ENCODE measurements at regions not wholly inside any gene's neighbourhood (a gene's known extent, or its start where the extent isn't known, plus 50 kb on each side); places are given as distances from the start of the nearest gene placed in this dataset.

DNA sequence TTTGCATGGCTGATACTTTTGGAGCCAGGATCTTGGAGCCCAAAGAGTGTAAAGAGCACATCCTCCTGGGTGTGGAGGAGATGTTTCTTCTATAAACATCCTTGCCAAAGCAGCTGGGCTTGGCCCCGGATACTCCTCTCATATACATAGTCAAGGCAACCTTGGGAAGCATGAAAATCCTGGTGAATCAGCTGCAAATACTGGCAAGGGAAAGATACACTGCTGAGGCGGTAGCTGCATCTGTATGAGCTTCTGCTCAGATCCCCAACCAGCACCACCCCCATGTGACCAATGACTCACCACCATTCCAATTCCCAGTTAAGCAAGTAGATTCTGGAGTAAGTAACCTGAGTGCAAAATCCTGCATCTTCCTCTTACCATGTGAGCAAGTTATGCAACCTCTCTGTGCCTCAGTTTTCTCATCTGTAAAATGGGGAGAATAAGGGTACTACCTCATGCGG lies 567.4 kb downstream of the MED13L start:
- Histone ChIP-seq H3K4me1 (ENCODE audit: control insufficient read depth in 1 of 2, insufficient read depth in 2 of 2, low read length in 2 of 2) (no peaks in the 10 kb centered on the region), H3K27ac (ENCODE audit: low read depth, low read length) (no peak overlapping the region), H3K9me2 (ENCODE audit: insufficient read depth) (no peaks in the 10 kb centered on the region), H3K27me3 (ENCODE audit: insufficient read depth, low read length) (peaks cover 28% of the 10 kb centered on the region), H3K4me3 (replicated peaks in 1 of 2; ENCODE audit: low read depth in 1 of 2, low read length in 2 of 2) (no peak overlapping the region), H3K79me2 (ENCODE audit: insufficient read depth, low read length) (no peaks in the 10 kb centered on the region), H4K20me1 (ENCODE audit: insufficient read depth) (no peaks in the 10 kb centered on the region), H3K9me3 (ENCODE audit: control insufficient read depth in 1 of 2, insufficient read depth in 1 of 2, low read depth in 1 of 2, low read length in 2 of 2) (no peaks in the 10 kb centered on the region), H2AFZ (ENCODE audit: low read depth, low read length, poor library complexity, severe bottlenecking) (no peak overlapping the region), H3K9ac (ENCODE audit: low read length) (no peak overlapping the region), H3K4me2 (ENCODE audit: low read length) (no peak overlapping the region), H3K36me3 (ENCODE audit: control insufficient read depth in 1 of 2, insufficient read depth in 2 of 2, low read length in 2 of 2) (no peaks in the 10 kb centered on the region)
- DNase-seq (ENCODE audit: low read depth, low spot score): no peak
- TF ChIP-seq, protein P1, sequence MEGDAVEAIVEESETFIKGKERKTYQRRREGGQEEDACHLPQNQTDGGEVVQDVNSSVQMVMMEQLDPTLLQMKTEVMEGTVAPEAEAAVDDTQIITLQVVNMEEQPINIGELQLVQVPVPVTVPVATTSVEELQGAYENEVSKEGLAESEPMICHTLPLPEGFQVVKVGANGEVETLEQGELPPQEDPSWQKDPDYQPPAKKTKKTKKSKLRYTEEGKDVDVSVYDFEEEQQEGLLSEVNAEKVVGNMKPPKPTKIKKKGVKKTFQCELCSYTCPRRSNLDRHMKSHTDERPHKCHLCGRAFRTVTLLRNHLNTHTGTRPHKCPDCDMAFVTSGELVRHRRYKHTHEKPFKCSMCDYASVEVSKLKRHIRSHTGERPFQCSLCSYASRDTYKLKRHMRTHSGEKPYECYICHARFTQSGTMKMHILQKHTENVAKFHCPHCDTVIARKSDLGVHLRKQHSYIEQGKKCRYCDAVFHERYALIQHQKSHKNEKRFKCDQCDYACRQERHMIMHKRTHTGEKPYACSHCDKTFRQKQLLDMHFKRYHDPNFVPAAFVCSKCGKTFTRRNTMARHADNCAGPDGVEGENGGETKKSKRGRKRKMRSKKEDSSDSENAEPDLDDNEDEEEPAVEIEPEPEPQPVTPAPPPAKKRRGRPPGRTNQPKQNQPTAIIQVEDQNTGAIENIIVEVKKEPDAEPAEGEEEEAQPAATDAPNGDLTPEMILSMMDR (IDR thresholded peaks at IDR 0.05 in 2 of 3, conservative IDR thresholded peaks at IDR 0.05 in 1 of 3; ENCODE audit: borderline replicate concordance in 1 of 3, insufficient read depth in 1 of 3, low read depth in 2 of 3, low read length in 2 of 3): no peak
- no peak for TF ChIP-seq FOSL1 (IDR thresholded peaks at IDR 0.05; ENCODE audit: low read depth)
- TF ChIP-seq, protein P2, sequence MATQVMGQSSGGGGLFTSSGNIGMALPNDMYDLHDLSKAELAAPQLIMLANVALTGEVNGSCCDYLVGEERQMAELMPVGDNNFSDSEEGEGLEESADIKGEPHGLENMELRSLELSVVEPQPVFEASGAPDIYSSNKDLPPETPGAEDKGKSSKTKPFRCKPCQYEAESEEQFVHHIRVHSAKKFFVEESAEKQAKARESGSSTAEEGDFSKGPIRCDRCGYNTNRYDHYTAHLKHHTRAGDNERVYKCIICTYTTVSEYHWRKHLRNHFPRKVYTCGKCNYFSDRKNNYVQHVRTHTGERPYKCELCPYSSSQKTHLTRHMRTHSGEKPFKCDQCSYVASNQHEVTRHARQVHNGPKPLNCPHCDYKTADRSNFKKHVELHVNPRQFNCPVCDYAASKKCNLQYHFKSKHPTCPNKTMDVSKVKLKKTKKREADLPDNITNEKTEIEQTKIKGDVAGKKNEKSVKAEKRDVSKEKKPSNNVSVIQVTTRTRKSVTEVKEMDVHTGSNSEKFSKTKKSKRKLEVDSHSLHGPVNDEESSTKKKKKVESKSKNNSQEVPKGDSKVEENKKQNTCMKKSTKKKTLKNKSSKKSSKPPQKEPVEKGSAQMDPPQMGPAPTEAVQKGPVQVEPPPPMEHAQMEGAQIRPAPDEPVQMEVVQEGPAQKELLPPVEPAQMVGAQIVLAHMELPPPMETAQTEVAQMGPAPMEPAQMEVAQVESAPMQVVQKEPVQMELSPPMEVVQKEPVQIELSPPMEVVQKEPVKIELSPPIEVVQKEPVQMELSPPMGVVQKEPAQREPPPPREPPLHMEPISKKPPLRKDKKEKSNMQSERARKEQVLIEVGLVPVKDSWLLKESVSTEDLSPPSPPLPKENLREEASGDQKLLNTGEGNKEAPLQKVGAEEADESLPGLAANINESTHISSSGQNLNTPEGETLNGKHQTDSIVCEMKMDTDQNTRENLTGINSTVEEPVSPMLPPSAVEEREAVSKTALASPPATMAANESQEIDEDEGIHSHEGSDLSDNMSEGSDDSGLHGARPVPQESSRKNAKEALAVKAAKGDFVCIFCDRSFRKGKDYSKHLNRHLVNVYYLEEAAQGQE (IDR thresholded peaks at IDR 0.05; ENCODE audit: low read depth): no peak
- TF ChIP-seq SRF (IDR thresholded peaks at IDR 0.05; ENCODE audit: low read depth): no peak
- no peak for TF ChIP-seq ELF1 (IDR thresholded peaks at IDR 0.05; ENCODE audit: borderline replicate concordance, low read depth)
- no peak for TF ChIP-seq EGR1 (IDR thresholded peaks at IDR 0.05; ENCODE audit: low read depth)
- no peak for TF ChIP-seq YY1 (IDR thresholded peaks at IDR 0.05; ENCODE audit: extremely low read depth, insufficient replicate concordance, low read depth, low read length)
- TF ChIP-seq EZH2phosphoT487 (IDR thresholded peaks at IDR 0.05; ENCODE audit: borderline replicate concordance): no peak
- no peak for TF ChIP-seq POLR2AphosphoS5 (IDR thresholded peaks at IDR 0.05; ENCODE audit: low read depth, low read length)
- no peak for TF ChIP-seq POLR2A (IDR thresholded peaks at IDR 0.05; ENCODE audit: borderline replicate concordance, extremely low read depth, insufficient read depth, insufficient read length)
- no peak for TF ChIP-seq ZFX (IDR thresholded peaks at IDR 0.05)
- TF ChIP-seq CBX3 (IDR thresholded peaks at IDR 0.05; ENCODE audit: low read depth): no peak
- no peak for TF ChIP-seq SP1 (IDR thresholded peaks at IDR 0.05; ENCODE audit: low read depth)
- ChIA-PET POLR2A (no interaction called here), RAD21 (ENCODE audit: low non-redundant PET in 1 of 2, low total read pairs in 2 of 2, uncharacterized antibody in 2 of 2, unreplicated experiment in 2 of 2) (no interaction called here), CTCF (no interaction called here)
- intact Hi-C loops (cut with micrococcal nuclease): no loop called here
- no peak for ATAC-seq
- BruUV-seq (replicated peaks): no TSS peak

Data from HCT116 (cell line).